GM18861 (cell line): ENCODE measurements at regions not wholly inside any gene's neighbourhood (a gene's known extent, or its start where the extent isn't known, plus 50 kb on each side); places are given as distances from the start of the nearest gene placed in this dataset.
"Not testable (repeated sequence)": the region's sequence is repeated elsewhere in the genome, so short reads cannot be mapped to it uniquely, and the experiment has no call there.

Source experiments
- ATAC-seq: cut with Tn5 transposase; IDR thresholded peaks from one replicate; pipeline ENCODE4 v1.9.1; 2021; ENCODE audit not compliant: unreplicated experiment

DNA sequence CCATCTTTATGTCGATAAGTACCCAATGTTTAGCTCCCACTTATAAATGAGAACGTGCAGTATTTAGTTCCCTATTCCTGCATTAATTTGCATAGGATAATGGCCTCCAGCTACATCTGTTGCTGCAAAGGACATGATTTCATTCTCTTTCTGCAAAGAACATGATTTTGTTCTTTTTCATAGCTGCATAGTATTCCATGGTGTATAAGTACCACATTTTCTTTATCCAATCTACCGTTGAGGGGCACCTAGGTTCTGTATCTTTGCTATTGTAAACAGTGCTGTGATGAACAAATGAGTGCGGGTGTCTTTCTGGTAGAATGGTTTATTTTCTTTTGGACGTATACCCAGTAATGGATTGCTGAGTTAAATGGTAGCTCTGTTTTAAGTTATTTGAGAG lies 63.0 kb downstream of the HLX start:
- no peak for ATAC-seq

DNA sequence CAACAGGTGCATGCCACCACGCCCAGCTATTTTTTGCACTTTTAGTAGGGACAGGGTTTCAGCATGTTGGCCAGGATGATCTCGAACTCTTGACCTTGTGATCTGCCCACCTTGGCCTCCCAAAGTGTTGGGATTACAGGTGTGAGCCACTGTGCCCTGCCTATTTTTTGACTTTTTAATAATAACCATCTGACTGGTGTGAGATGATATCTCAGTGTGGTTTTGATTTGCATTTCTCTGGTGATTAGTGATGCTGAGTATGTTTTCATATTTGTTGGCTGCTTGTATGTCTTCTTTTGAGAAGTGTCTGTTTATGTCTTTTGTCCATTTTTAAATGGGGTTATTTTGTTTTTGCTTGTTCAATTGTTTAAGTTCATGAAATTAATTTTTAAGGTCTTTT lies 63.7 kb downstream of the HLX start:
- not testable (repeated sequence) for ATAC-seq

DNA sequence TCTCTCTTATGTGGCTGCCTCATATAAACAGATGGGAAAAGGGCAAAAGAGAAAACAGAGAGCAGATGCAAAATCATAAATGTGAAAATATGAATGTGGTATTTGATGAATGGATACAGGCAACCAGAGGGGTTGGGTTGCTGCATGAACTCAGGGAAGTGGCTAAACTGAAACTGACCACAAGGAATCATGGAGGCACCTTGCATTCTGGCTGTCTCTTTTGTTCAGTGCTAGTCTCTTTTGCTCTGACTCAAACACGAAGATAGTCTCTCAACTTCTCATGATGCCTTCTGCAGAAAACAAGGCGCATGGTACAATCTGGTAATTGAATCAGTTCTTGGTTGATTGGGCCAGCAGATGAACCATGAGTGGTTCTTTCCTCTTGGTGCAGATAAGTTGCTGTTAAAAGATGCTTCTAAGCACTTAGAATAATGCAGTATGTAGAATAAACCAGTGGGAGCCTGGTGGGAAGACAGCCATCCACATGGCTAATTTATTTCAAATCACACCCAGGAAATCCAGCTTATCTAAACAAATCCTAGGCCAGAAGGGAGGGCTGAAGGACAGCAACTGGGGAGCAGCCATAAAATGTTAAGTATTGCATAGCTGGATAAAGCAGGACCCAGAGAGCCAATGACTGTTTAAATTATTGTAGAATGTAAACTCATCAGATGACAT lies 64.2 kb downstream of the HLX start:
- ATAC-seq = no peak

DNA sequence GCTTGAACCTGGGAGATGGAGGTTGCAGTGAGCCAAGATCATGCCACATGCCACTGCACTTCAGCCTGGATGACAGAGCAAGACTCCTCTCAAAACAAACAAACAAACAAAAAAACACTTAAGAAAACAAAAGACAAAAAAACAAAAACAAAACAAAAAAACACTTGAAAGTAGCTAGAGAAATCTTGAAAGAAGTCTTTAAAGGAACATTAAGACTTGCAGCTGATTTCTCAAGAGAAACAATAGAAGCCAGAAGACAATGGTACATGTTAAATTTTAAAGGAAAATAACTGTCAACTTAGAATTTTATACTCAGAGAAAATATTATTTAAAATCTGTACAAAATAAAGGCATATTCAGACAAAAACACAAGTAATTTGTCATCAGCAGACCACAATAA lies 71.3 kb downstream of the HLX start:
- no peak for ATAC-seq

DNA sequence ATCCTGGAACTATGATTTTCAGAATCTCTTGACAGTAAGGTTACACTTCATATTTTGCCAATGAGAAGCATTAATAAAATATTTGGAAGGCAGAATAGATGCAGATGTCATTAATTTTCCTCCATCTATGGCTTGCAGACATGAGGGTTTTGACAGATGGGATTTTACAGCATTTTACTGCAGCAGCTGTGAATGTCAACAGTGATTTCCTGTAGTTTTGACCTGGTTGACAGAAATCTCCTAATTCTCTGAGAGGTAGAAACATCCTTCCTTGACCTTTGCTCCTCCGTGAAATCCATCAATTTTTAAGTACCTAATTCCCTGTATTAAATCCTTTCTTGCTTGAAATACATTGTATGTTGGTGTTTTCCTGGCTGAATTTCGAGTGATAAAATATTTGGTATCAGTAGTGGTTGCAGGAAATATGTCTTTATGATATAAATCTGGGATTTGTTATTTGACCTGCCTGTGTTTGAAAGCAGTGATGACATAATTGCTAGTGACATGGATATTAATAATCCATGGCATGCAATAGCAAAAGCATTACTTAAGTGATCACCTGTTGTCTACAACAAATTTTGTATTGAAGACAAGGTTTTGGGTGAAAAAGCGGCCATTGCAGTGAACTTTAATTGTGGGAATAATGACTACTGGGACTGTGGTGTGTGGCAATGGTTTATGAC lies 73.9 kb downstream of the HLX start:
- ATAC-seq = no peak

DNA sequence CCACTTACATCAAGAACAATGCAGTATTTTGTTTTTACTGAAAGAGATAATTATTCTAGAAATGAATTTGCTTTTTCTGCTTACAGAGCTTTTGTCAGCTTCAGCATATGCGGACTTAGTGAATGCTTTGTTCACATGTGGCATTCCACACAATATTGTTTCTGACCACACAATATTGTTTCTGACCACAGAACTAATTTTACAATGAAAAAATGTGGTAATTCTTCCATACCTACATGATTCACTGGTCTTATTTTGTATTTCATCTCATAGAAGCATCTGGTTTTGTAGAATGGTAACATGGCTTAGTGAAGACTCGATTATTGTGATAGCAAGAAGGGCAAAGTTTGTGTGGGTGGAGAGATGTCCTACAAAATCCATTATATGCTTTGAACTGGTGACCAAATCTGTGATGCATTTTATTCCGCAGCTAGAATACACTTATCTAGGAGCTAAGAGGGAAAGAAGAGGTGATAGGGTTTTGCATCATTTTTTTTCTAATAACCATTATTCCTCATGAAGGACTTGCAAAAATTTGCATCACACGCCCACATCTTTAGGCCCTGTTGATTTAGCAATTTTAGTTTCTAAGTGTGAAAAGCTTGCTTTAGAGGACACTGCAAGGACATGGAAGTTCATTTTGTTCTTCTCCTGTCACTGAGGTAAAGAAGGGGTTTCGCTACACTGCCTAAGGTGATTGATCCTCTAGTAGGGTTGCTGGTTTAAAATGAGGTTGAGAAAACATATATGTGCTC lies 75.3 kb downstream of the HLX start:
- no peak for ATAC-seq

DNA sequence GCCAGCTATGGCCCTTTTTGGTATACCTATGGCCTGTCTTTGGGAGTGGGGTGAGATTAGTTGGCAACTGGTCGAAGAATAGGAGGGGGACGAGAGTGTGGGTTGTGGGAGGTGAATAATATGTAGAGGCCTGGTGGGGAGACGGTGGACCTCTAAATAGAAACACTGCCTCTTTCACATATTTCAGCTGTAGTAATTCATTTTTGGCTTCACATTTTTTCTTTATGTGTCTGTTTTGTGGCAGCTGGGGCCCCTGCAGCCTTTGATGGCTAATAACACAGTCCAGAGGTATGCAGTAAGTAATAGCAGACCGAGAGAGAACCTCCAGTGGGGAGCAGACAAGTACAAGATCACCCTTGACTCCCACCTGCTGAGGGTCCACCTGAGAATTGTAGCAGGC lies 75.9 kb downstream of the HLX start:
- ATAC-seq = no peak

DNA sequence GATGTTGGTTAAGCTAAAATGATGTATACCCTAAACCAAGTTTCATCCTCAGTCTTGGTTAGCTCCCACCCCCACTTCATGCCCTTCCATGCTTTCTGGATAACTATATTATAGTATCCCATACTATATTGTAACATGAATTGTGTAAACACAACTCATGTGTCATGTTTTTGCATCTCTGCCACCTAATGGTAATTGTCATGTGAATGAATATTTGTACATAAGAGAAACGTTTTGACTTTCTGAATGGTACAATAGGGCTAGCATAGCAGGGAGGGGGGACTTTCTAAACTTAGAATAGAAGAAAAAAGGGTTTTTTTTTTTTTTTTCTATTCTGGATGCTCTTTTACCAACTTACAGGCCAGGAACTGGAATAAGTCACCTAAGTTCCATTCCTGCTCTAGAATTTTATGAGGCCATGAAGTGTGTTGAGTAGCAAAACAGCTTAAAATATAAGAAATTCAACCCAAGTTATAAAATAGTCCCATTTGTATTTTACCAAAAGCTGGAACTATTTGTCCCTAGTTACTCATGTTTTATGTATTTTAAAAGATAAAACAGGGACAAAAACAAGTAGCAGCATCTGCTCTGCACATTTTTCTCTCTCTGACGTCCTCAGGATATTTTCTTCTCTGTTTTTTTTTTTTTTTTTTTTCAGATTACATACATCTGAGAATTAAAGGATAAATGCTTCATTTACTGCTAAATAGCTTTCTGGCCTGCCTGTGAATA lies 77.4 kb downstream of the HLX start:
- no peak for ATAC-seq

DNA sequence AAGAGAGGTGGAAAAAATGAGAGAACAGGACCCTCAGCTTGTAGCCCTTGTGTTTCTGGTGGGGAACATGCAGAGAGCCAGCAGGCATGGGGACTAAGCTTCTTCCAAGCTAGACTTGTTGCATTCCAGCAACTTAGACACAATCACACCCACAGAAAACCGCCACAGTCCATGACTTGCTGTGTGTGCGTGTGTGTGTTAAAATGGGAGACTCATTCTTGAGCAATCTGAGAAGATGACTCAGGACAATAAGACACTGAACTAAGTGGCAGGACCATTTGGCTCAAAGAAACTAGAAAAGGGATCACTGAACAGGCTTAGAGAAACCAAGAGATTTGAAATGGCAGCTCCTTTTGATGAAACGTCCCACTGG lies 78.0 kb downstream of the HLX start:
- no peak for ATAC-seq

DNA sequence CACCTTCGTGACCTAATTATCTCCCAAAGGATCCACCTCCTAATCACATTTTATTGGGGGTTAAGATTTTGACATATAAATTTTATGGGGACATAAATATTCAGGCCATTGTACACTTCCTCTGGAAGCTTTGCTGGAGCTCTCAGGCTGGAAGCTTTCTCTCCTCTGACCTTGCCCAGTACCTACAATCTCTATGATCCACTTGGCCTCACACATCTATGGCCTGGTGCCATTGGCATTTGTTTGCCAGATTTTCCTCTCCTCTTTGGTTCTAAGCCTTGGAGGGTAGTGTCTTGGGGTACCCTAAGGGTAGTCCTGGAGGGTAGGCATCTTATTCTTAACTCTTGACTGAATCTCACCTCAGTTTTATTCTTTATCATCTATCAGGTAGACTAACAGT lies 79.0 kb downstream of the HLX start:
- ATAC-seq = no peak

DNA sequence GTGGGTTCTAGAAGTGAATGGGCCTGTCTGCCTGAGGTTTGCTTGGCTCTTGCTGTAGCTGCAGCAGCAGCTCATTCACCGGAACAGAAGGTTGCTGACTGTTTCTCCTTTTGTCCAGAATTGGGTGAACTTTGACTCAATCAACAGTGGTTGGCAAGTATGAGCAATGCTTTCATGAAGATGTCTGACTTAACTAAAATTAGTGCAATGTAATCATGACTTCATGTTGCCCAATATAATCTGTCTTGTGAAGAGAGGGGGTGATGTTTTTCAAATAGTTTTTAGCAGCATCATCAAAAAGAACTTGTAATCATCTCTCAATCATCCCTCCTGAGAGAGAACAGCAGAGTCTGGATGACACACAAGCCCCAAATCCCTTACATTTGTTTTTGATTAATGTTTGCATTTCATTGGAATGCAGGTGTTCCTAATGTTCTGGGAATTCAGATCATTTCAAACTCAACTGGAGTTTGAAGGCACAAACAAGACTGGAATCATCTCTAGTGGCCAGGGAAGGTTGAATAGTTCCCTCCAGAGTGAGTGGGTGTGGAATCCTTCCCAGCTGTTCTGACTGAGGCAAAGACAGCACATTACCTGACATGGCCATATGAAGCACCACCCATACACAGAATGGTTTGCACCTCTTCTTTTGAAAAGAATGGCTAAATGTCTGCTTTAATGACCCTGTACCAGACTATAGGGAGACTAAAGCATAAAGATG lies 82.9 kb downstream of the HLX start:
- no peak for ATAC-seq

DNA sequence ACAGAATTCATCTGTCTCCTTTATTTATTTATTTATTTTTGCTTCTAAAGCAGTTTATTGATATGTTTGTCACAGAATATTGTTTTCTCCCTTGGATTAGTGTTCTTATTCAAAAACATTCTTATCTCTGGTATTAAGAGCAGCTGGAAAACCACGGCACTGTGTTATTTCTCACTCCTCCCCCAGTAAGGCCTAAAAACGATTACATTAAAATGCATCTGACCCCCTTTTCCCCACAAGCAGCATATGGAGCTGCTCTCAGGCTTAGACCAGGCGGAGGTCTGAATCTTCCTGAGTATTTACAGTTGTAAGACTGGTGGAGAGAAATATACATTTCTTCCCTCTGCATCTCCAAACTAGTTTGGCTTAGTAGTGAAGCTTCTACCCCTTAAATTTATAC lies 86.8 kb downstream of the HLX start:
- ATAC-seq = no peak

DNA sequence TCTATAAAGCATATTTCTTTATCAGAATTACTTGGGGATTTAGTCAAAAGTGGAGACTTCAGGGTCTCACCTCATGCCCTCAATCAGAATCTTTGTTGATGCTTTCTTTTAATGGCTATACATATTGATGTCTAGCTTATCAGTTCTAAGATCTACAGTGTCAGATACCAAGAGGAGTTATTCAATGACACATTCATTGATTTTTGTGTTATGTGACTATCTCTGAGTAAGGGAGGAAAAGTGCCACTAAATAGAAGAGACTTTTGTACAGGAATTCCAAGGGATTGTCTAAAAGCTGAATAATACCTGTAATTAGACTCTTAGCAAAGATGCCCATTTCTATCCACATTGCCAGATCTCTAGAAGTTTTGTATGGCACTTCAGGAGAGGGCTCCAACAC lies 87.2 kb downstream of the HLX start:
- no peak for ATAC-seq

DNA sequence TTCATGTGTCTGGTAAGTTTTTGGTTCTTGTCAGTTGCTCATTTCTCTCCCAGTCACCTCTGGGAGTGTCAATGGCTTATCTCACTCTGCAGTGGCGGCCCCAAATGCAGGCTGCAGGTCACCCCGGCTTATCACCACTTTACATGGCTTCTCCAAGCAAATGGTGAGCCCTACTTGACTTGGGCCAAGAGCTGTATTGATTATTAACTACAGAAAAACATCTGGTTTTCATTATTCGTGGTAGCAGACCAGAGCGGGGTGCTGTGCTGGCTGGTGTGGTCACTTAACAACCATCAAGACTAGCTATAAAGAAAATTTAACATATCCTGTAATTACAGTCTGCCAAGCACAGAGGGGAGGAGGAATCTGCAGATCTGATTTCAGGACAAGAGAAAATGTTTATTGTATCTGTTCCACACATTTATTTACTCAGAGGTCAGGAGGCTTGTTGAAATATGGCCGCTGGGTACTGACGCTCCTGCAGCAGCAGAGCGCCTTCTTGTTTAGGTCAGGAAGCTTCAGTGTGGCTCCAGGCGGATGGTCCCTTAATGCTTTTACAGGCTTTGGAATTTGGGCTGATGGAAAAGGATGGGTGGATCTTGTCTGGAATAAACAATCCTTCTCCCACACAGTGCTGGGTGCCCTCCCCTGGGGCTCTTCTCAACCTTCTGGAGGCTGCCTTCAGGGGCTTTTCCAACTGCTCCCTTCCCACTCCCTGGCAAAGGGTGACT lies 87.8 kb downstream of the HLX start:
- no peak for ATAC-seq

DNA sequence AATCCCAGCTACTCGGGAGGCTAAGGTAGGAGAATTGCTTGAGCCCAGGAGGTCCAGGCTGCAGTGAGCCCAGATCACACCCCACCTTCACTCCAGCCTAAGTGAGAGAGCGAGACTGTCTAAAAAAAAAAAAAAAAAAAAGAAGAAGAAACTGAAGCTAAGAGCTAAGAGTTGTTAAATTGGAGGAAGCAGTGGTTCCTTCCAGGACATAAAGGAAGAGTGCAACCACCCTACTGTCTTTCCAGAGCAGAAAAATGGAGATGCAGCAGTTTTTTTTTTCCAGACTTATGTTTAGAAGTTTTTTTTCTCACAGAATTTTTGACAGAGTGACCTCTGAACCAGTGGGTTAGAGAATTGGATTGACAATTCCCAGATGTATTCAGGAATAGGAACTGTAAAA lies 88.7 kb downstream of the HLX start:
- ATAC-seq = no peak

DNA sequence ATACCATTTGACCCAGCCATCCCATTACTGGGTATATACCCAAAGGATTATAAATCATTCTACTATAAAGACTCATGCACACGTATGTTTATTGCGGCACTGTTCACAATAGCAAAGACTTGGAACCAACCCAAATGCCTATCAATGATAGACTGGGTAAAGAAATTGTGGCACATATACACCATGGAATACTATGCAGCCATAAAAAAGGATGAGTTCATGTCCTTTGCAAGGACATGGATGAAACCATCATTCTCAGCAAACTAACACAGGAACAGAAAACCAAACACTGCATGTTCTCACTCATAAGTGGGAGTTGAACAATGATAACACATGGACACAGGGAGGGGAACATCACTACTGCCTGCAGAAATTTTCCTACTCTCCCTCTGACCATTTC lies 90.0 kb downstream of the HLX start:
- ATAC-seq = not testable (repeated sequence)

DNA sequence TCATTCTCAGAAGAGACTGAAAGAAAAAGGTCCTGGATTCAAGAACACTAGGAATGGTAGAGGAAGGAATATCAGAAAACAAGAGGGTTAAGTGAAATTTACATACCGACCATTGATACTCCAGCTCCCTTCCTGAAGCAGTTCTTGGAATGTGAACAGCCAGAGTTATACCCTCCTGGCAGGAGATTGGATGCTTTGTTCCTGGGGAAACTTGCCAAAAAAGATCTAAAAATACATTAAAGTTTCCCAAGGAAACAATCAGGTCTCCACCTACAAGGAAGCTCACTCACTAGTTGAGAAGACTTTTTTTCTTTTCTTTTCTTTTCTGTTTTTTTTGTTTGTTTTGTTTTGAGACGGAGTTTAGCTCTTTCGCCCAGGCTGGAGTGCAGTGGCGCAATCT lies 91.1 kb downstream of the HLX start:
- ATAC-seq = no peak

DNA sequence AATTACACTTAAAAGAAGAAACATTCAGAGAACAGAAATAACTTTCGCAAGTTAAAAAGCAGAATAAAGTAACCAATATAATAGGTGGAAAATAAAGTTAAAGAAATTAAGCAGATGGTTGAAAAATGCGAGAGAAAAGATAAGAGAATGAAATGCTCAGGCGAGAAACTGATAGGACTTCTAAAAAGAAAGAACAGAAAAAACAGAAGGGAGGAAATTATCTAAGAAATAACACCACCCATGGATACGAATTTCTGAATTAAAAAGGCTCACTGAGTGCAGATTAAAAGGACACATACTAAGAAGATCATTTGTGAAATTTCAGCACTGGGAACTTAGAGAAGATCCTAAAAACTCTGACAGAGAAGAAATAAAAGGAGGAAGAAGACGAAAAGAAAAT lies 92.0 kb downstream of the HLX start:
- ATAC-seq = no peak

DNA sequence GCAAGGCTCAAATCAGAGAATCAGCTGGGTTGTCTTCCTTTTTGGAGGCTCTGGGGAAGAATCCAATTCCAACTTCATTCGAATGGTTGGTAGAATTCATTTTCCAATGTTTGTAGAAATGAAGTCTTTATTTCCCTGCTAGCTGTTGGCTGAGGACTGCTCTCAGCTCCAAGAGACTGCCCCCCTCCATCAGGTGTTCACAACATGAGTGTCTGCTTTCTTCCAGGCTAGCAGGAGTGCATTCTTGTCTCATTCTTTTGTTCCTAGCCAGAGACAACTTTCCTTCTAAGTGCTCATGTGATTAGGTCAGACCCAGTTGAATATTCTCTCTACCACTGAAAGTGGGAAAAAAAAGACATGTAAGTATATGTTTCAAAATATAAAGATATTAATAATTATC lies 95.2 kb downstream of the HLX start:
- no peak for ATAC-seq

DNA sequence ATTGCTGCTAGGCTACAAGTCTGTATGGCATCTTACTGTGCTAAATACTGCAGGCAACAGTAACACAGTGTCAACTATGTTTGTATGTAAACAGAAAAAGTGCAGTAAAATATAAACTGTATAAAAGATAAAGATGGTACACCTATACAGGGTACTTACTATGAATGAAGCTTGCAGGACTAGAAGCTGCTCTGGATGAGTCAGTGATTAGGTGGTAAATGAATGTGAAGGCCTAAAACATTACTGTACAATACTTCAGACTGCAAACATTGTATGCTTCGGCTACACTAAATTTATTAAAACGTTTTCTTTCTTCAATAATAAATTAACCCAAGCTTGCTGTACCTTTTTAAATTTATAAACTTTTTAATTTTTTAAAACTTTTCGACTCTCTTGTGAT lies 97.1 kb downstream of the HLX start:
- no peak for ATAC-seq
